DMS153 treated with DMSO at 0.1 percent for 48 hours (cell line): ENCODE measurements at regions not wholly inside any gene's neighbourhood (a gene's known extent, or its start where the extent isn't known, plus 50 kb on each side); places are given as distances from the start of the nearest gene placed in this dataset.
A peak's percentile ranks its signal among the peaks of the same experiment; 100 is the strongest.

Source experiments
- DNase-seq: peaks from one replicate; lab custom pipeline; 2025; ENCODE audit not compliant: unreplicated experiment; lab: John Stamatoyannopoulos, UW

DNA sequence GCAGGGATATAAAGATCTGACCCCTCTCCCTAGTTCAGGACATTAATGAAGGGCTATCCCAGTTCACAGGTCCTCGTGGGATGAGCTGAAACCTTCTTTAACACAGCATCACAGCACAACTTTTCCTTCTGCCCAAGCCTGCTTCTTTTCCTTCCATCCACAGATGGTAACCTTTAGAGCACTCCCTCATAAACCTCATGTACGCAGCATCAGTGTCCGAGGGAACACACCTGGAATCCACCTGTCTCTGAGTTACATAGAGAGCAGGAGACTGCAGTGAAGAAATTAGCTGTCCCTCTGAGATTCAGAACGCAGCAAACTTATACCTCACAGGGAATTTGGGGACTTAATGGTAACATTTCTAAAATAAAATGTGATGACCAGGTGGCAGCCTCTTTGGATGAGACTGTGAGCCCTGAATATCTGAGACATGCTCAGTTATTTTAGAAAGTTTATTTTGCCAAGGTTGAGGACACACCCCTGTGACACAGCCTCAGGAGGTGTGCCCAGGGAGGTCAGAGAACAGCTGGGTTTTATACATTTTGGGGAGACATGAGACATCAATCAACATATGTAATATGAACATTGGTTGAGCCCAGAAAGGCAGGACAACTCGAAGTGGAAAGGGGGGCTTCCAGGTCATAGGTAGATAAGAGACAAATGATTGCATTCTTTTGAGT, 73.8 kb upstream of the PACRGL start:
- DNase-seq: no peak

DNA sequence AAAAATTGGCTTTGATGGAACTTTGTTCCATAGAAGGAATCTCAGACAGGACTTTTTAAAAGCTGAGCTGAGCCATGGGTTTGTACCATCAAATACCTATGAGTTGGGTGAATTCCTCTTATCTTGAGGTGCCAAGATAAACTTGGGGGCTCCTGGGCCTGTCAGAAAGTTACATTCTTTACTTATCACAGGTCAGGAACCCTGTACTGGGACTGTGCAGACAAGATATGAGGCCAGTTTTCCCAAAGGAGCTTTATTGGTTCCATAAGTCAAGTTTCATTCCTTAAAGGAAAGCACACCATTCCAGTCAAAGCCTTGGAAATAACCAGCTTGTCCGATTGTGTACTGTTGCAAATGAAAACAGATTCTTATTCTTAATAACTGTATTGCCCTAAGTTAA, 72.4 kb upstream of the PACRGL start:
- no peak for DNase-seq

- no peak for DNase-seq
These were observed 70.8 kb upstream of the PACRGL start for GRCh38 chr4:20629186-20630106.

DNA sequence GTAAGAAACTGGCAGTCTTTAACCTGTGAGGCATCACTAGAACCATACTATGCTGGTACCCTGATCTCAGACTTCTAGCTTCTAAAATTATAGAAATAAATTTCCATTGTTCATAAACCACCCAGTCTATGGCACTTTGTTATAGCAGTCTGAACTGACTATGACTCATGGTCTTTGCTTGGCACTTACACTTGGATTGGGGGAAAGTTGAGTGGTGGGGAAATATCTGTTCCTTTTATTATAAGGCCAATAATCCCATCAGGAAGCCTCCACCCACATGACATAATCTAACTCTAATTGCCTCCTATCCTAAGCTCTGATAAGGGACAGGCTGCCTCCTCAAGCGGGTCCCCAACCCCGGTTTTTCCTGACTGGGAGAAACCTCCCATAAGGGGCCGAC, 61.4 kb upstream of the PACRGL start:
- DNase-seq: peak; percentile 49

- DNase-seq: peak; percentile 16
These were observed 60.9 kb upstream of the PACRGL start for GRCh38 chr4:20639346-20639745.

DNA sequence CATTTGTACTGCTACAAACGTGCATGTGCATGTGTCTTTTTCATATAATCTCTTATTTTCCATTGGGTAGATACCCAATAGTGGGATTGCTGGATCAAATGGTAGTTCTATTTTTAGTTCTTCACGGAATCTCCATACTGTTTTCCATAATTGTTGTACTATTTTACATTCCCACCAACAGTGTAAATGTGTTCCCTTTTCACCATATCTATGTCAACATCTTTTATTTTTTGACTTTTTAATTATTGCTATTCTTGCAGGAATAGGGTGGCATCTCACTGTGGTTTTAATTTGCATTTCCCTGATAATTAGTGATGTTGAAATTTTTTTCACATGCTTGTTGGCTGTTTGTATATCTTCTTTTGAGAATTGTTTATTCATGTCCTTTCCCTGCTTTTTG, 59.3 kb upstream of the PACRGL start:
- no peak for DNase-seq

GRCh38 chr4:20641976-20642375, 58.3 kb upstream of the PACRGL start:
- no peak for DNase-seq

DNA sequence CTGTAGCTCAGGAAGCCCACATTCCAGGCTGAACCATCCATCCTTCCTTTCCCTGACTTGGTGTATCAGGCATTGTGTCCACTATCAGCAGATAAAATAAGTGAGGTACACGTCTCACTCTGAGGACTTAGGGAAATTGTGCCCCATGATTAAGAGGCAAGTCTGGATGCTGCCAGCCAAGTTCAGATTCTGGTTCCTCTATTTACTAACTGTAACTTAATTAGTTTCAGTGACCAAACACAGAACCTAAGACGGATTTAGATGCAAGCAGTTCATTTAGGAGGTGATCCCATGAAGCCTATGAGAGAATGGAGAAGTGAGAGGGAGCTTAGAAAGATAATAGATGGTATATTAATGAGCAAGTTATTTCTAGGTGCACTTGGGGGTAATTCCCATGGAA, 56.6 kb upstream of the PACRGL start:
- no peak for DNase-seq

DNA sequence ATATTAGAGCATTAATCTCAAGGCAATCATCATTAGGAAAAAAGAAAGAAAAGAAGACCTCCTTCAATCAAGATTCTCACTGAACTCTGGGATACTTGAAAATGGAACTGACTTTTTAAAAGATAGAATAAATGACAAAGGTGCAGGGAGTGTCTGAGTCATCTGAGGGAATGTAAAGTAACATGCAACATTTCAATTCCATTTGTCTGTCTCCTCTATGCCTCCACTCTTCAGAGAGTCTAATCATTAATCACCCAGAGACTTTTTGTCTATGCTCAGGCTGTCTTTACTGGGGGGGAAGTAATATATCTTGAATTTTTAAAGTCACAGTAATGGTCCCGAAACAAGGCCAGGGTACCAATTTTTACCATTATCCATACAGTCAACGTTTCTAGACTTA, 55.0 kb upstream of the PACRGL start:
- DNase-seq: no peak

- no peak for DNase-seq
These were observed 54.0 kb upstream of the PACRGL start for GRCh38 chr4:20646287-20646686.
